Gastroesophageal sphincter (tissue), 3 donors: ENCODE measurements at regions not wholly inside any gene's neighbourhood (a gene's known extent, or its start where the extent isn't known, plus 50 kb on each side); places are given as distances from the start of the nearest gene placed in this dataset.

ENCODE experiments used
- POLR2A ChIP-seq, 2 donors: fragments of 450-650 bp; IDR thresholded peaks; one replicate each; pipeline ENCODE4 v1.6.1; 2017; ENCODE audit warnings: antibody characterized with exemption in 2 of 2, mild to moderate bottlenecking in 2 of 2, moderate library complexity in 1 of 2
- POLR2AphosphoS5 ChIP-seq: sonication (generic); formaldehyde crosslinking; IDR thresholded peaks from one replicate; pipeline ENCODE4 v1.6.1; 2017; ENCODE audit warnings: antibody characterized with exemption
- TF ChIP-seq, protein P1 (sequence below), 4 experiments: fragments of 200-600 bp in 2 of 4; fragments of 450-650 bp in 2 of 4; sonication (generic) in 1 of 4; IDR thresholded peaks; one replicate each; pipeline ENCODE4 v1.5.1; 2017 to 2019; ENCODE audit warnings: antibody characterized with exemption in 4 of 4, mild to moderate bottlenecking in 2 of 4, moderate library complexity in 2 of 4

DNA sequence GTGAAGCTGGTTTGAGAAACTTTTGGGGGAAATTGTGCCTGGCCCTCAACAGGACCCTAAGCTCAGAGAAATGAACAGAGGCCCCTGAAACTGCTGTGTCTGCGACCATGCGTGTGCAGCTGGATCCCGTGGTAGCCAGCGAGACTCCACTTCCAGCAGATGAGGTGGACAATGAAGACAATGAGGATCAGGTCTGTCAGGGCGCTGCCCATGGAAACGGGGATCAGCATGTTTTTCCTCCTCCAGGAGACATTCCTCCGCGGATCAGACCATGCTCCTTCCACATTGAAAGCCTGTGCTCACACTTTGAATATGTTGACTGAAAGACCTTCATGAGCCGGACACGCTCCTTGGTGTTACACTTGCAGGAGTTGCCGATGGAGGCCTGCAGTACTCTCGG lies 1439.8 kb upstream of the ALCAM start:
- TF ChIP-seq POLR2AphosphoS5 = no peak
- TF ChIP-seq, protein P1, sequence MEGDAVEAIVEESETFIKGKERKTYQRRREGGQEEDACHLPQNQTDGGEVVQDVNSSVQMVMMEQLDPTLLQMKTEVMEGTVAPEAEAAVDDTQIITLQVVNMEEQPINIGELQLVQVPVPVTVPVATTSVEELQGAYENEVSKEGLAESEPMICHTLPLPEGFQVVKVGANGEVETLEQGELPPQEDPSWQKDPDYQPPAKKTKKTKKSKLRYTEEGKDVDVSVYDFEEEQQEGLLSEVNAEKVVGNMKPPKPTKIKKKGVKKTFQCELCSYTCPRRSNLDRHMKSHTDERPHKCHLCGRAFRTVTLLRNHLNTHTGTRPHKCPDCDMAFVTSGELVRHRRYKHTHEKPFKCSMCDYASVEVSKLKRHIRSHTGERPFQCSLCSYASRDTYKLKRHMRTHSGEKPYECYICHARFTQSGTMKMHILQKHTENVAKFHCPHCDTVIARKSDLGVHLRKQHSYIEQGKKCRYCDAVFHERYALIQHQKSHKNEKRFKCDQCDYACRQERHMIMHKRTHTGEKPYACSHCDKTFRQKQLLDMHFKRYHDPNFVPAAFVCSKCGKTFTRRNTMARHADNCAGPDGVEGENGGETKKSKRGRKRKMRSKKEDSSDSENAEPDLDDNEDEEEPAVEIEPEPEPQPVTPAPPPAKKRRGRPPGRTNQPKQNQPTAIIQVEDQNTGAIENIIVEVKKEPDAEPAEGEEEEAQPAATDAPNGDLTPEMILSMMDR (IDR thresholded peaks at IDR 0.05) = no peak
- no peak for TF ChIP-seq POLR2A (IDR thresholded peaks at IDR 0.05)
